Panc1 (cell line): ENCODE measurements at regions not wholly inside any gene's neighbourhood (a gene's known extent, or its start where the extent isn't known, plus 50 kb on each side); places are given as distances from the start of the nearest gene placed in this dataset.

Source experiments
- ATAC-seq: fragments of 200-7000 bp; cut with Tn5 transposase; 2 replicates; pipeline ENCODE4 v1.9.1; 2020; ENCODE audit warnings: mild to moderate bottlenecking, moderate library complexity
- BruUV-seq: library from RNA; stranded (reverse); fragments of 400-500 nt; replicated peaks from 2 replicates; lab custom pipeline; 2021; lab: Mats Ljungman, UMichigan
- CTCF ChIA-PET: fragments of 300-600 bp; sonication (Branson Sonifier 250); formaldehyde crosslinking; loops from one replicate; lab custom pipeline; 2022; ENCODE audit warnings: antibody characterized with exemption; lab: Charles Lee
- POLR2A ChIA-PET: fragments of 300-600 bp; sonication (Branson Sonifier 250); formaldehyde crosslinking; loops from one replicate; lab custom pipeline; 2022; ENCODE audit warnings: antibody characterized with exemption; lab: Charles Lee
- DNase-seq: peaks from one replicate; pipeline ENCODE4 v3.0.0-alpha.2; 2010; ENCODE audit warnings: low read depth, low spot score
- H3K27ac ChIP-seq: 2 replicates; pipeline ENCODE4 v1.5.1; 2011; ENCODE audit warnings: mild to moderate bottlenecking, low read length, inconsistent platforms
- H3K27me3 ChIP-seq: fragments of 200-500 bp; sonication (Bioruptor generic); 2 replicates; pipeline ENCODE4 v1.6.0; 2014; ENCODE audit warnings: low read length, inconsistent platforms; ENCODE audit not compliant: control insufficient read depth, insufficient read depth
- H3K36me3 ChIP-seq: fragments of 200-500 bp; sonication (Bioruptor generic); 2 replicates; pipeline ENCODE4 v1.5.1; 2014; ENCODE audit warnings: inconsistent platforms, mild to moderate bottlenecking, low read length, moderate library complexity; ENCODE audit not compliant: control insufficient read depth, insufficient read depth
- H3K4me1 ChIP-seq: 2 replicates; pipeline ENCODE4 v1.5.1; 2011; ENCODE audit warnings: inconsistent platforms, mild to moderate bottlenecking, low read length, moderate library complexity; ENCODE audit not compliant: control insufficient read depth, insufficient read depth
- H3K4me3 ChIP-seq, 2 experiments: 2 replicates each; pipeline ENCODE4 v1.5.1; 2011 to 2012; ENCODE audit warnings: low read depth in 2 of 2, low read length in 2 of 2, mild to moderate bottlenecking in 2 of 2, inconsistent platforms in 1 of 2, moderate library complexity in 1 of 2
- H3K9me3 ChIP-seq: fragments of 200-500 bp; sonication (Bioruptor generic); 2 replicates; pipeline ENCODE4 v1.5.1; 2014; ENCODE audit warnings: low read depth, mild to moderate bottlenecking, inconsistent platforms, low read length, moderate library complexity; ENCODE audit not compliant: control insufficient read depth, insufficient read depth
- CTCF ChIP-seq: fragments of 450-650 bp; IDR thresholded peaks from 2 replicates; pipeline ENCODE4 v1.5.1; 2017; ENCODE audit warnings: mild to moderate bottlenecking
- POLR2AphosphoS5 ChIP-seq: IDR thresholded peaks from 2 replicates; pipeline ENCODE4 v1.6.1; 2012; ENCODE audit warnings: mild to moderate bottlenecking, low read depth, low read length, moderate library complexity
- REST ChIP-seq, 2 experiments: IDR thresholded peaks; 2 replicates each; pipeline ENCODE4 v1.6.1; 2011 to 2012; ENCODE audit warnings: low read depth in 2 of 2, control low read depth in 1 of 2, low read length in 1 of 2, mild to moderate bottlenecking in 1 of 2, moderate library complexity in 1 of 2; ENCODE audit not compliant: insufficient read depth in 1 of 2
- SIN3A ChIP-seq: IDR thresholded peaks from 2 replicates; pipeline ENCODE4 v1.6.1; 2012; ENCODE audit warnings: low read depth, mild to moderate bottlenecking, low read length, moderate library complexity, borderline replicate concordance; ENCODE audit not compliant: insufficient read depth
- TCF7L2 ChIP-seq: IDR thresholded peaks from 2 replicates; pipeline ENCODE4 v1.6.1; 2011; ENCODE audit warnings: mild to moderate bottlenecking, low read depth, low read length, inconsistent platforms
- in situ Hi-C: cut with HindIII; loops from 2 replicates; pipeline ENCODE4 v1.10.0; 2016; ENCODE audit warnings: low sequenced_read_pairs, low pct_unique_long_range_greater_than_20kb
- intact Hi-C: fragments of 100-400 bp; cut with micrococcal nuclease; formaldehyde crosslinking; loops from one replicate; pipeline ENCODE4 v1.10.0; 2022; ENCODE audit not compliant: unreplicated experiment

- intact Hi-C loops: no loop called here
- Histone ChIP-seq H3K27me3 (no peaks in the 10 kb centered on the region), H3K9me3 (no peaks in the 10 kb centered on the region), H3K4me3 (no peak overlapping the region), H3K27ac (no peak overlapping the region), H3K36me3 (no peaks in the 10 kb centered on the region), H3K4me1 (no peaks in the 10 kb centered on the region)
- CTCF ChIA-PET: no interaction called here
- ATAC-seq: no peak
- DNase-seq: no peak
- in situ Hi-C loops: no loop called here
- no TSS peak for BruUV-seq
- POLR2A ChIA-PET: no interaction called here
- TF ChIP-seq TCF7L2 (no peak), POLR2AphosphoS5 (no peak), REST (IDR thresholded peaks at IDR 0.05; ENCODE audit: insufficient read depth in 1 of 2, low read depth in 2 of 2, low read length in 1 of 2) (no peak), CTCF (no peak), SIN3A (no peak)
These were observed 83.2 kb upstream of the SSBP2 start for GRCh38 chr5:81834021-81834660.

- Histone ChIP-seq H3K4me3 (no peak overlapping the region), H3K9me3 (no peaks in the 10 kb centered on the region), H3K27ac (no peak overlapping the region), H3K27me3 (no peaks in the 10 kb centered on the region), H3K4me1 (no peaks in the 10 kb centered on the region), H3K36me3 (no peaks in the 10 kb centered on the region)
- TF ChIP-seq SIN3A (no peak), REST (IDR thresholded peaks at IDR 0.05; ENCODE audit: insufficient read depth in 1 of 2, low read depth in 2 of 2, low read length in 1 of 2) (no peak), POLR2AphosphoS5 (no peak), TCF7L2 (no peak), CTCF (no peak)
- no TSS peak for BruUV-seq
- POLR2A ChIA-PET: no interaction called here
- DNase-seq (no peak), ATAC-seq (no peak)
- CTCF ChIA-PET: no interaction called here
- intact Hi-C loops (no loop called here), in situ Hi-C loops (no loop called here)
These were observed 79.7 kb upstream of the SSBP2 start for GRCh38 chr5:81830596-81830995.
